ENCODE measurements at regions not wholly inside any gene's neighbourhood (a gene's known extent, or its start where the extent isn't known, plus 50 kb on each side); places are given as distances from the start of the nearest gene placed in this dataset.
"Not testable (repeated sequence)": the region's sequence is repeated elsewhere in the genome, so short reads cannot be mapped to it uniquely, and the experiment has no call there.

DNA sequence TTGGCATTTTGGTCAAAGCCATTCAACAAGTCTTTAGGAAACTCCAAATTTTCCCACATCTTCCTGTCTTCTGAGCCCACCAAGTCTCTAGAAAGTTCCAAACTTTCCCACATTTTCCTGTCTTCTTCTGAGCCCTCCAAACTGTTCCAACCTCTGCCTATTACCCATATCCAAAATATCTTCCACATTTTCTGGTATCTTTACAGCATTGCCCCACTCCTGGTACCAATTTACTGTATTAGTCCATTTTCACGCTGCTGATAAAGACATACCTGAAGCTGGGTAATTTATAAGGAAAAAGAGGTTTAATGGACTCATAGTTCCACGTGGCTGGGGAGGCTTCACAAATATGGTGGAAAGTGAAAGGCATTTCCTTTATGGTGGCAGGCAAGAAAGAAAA is 56.1 kb upstream of the GABRA3 start:
- DNase-seq = not testable (repeated sequence)

DNA sequence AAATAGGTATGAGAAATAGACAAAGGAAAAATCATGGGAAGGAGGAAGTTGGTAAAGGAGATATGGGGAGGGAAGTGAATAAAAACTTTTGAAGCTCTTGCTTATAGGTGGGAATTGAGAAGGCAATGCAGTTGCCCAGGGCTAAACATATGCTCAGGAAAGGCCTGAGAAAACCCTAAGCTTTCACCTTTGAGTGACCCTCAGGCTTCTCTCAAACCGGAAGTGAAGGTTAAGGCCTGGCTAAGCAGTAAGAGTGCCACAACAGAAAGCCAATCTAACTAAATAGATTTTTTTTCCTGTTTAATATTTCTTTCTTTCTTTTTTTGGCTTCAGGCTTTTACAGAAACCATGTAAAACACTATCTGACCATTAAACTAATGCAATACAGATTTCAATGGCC is 69.5 kb upstream of the GABRA3 start:
- DNase-seq = no peak

- no peak for DNase-seq
Measured at GRCh38 chrX:152528193-152528592, 77.1 kb upstream of the GABRA3 start.

DNA sequence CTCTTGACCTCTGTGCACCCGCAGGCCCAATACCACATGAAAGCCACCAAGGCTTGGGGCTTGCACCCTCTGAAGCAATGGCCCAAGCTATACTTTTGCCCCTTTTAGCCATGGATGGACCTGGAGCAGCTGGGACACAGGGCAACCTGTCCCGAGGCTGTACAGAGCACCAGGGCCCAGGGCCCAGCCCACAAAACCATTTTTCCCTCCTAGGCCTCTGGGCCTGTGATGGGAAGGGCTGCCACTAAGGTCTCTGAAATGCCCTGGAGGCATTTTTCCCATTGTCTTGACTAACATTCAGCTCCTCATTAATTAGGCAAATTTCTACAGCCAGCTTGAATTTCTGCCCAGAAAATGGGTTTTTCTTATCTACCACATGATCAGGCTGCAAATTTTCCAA is 79.9 kb upstream of the GABRA3 start:
- no peak for DNase-seq

- DNase-seq = peak; percentile 17
Measured at GRCh38 chrX:152537373-152537772, 86.3 kb upstream of the GABRA3 start.

DNA sequence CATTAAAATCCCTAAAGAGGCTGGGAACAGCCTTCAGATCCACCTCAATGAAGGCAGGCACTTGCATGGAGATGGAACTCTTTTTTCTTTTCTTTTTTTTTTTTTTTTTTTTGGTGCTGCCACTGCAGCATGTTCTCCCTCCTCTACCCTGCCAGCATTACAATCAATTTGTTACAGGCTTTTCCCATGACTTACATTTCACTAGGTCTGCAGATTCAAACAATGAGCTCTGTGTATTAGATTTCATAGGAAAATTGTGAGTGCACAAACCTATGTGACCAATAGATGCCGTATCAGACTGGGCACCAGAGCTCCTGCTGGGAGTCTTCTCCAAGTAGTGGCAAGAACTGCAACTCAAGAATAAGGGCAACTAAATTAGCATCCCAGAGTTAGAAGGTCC is 63.8 kb upstream of the GABRQ start:
- DNase-seq = no peak

- DNase-seq = no peak
Measured at GRCh38 chrX:152575331-152575730, 62.4 kb upstream of the GABRQ start.

- not testable (repeated sequence) for DNase-seq
Measured at GRCh38 chrX:152587523-152587922, 50.2 kb upstream of the GABRQ start.
